Left ventricle myocardium inferior (tissue), 1 donor: ENCODE measurements at regions not wholly inside any gene's neighbourhood (a gene's known extent, or its start where the extent isn't known, plus 50 kb on each side); places are given as distances from the start of the nearest gene placed in this dataset.
"Not testable (repeated sequence)": the region's sequence is repeated elsewhere in the genome, so short reads cannot be mapped to it uniquely, and the experiment has no call there.

Source experiments
- DNase-seq: peaks from one replicate; pipeline ENCODE4 v3.0.0-alpha.2; 2020
- H3K27ac ChIP-seq: fragments of 200-600 bp; replicated peaks from 2 replicates; pipeline ENCODE4 v1.8.0; 2021
- H3K27me3 ChIP-seq: fragments of 200-600 bp; 2 replicates; pipeline ENCODE4 v1.8.0; 2021; ENCODE audit warnings: low read depth
- H3K36me3 ChIP-seq: fragments of 200-600 bp; 2 replicates; pipeline ENCODE4 v1.8.0; 2021
- H3K4me1 ChIP-seq: fragments of 200-600 bp; 2 replicates; pipeline ENCODE4 v1.8.0; 2021
- H3K4me3 ChIP-seq: fragments of 200-600 bp; 2 replicates; pipeline ENCODE4 v1.8.0; 2021; ENCODE audit warnings: mild to moderate bottlenecking, moderate library complexity
- H3K9me3 ChIP-seq: fragments of 200-600 bp; replicated peaks from 2 replicates; pipeline ENCODE4 v1.8.0; 2021
- CTCF ChIP-seq: fragments of 200-600 bp; IDR thresholded peaks from 2 replicates; pipeline ENCODE4 v1.8.0; 2021; ENCODE audit warnings: antibody characterized with exemption, mild to moderate bottlenecking, borderline replicate concordance
- intact Hi-C: fragments of 100-400 bp; cut with micrococcal nuclease; formaldehyde crosslinking; loops from one replicate; pipeline ENCODE4 v1.11.0; 2022
- donor health status: DM: no; HTN: yes; CAD: no; lungs with severe emphysema.

GRCh38 chr3:8070011-8070410 lies 431.6 kb upstream of the LMCD1 start:
- no peak for DNase-seq
- Histone ChIP-seq H3K9me3 (peaks cover 15% of the 10 kb centered on the region), H3K4me3 (no peak overlapping the region), H3K27me3 (no peaks in the 10 kb centered on the region), H3K27ac (no peak overlapping the region), H3K36me3 (no peaks in the 10 kb centered on the region), H3K4me1 (no peaks in the 10 kb centered on the region)
- intact Hi-C loops = no loop called here
- TF ChIP-seq CTCF = no peak

GRCh38 chr3:8074740-8075139 lies 426.9 kb upstream of the LMCD1 start:
- H3K4me3 ChIP-seq, H3K4me1 ChIP-seq, DNase-seq, H3K36me3 ChIP-seq, H3K27me3 ChIP-seq, H3K27ac ChIP-seq, intact Hi-C loops, H3K9me3 ChIP-seq: not testable (repeated sequence)

GRCh38 chr3:8077126-8077525 lies 424.5 kb upstream of the LMCD1 start:
- DNase-seq = no peak
- H3K27me3 ChIP-seq = no peaks in the 10 kb centered on the region
- no peak overlapping the region for H3K4me3 ChIP-seq
- intact Hi-C loops = no loop called here
- no peak for TF ChIP-seq CTCF
- no peak overlapping the region for H3K27ac ChIP-seq
- H3K4me1 ChIP-seq = no peaks in the 10 kb centered on the region
- peaks cover 7% of the 10 kb centered on the region for H3K9me3 ChIP-seq
- no peaks in the 10 kb centered on the region for H3K36me3 ChIP-seq

- intact Hi-C loops = no loop called here
- Histone ChIP-seq H3K27me3 (no peaks in the 10 kb centered on the region), H3K4me1 (no peaks in the 10 kb centered on the region), H3K4me3 (no peak overlapping the region), H3K9me3 (peaks cover 7% of the 10 kb centered on the region), H3K27ac (no peak overlapping the region), H3K36me3 (no peaks in the 10 kb centered on the region)
- TF ChIP-seq CTCF = no peak
- DNase-seq = no peak
Measured at GRCh38 chr3:8080464-8080863, 421.2 kb upstream of the LMCD1 start.

- H3K27ac ChIP-seq = no peak overlapping the region
- TF ChIP-seq CTCF = no peak
- intact Hi-C loops = no loop called here
Measured at GRCh38 chr3:8085498-8085897, 416.1 kb upstream of the LMCD1 start.

GRCh38 chr3:8087951-8088350 lies 413.7 kb upstream of the LMCD1 start:
- Histone ChIP-seq H3K4me3 (no peak overlapping the region), H3K4me1 (no peaks in the 10 kb centered on the region), H3K36me3 (no peaks in the 10 kb centered on the region), H3K9me3 (no peaks in the 10 kb centered on the region), H3K27me3 (no peaks in the 10 kb centered on the region), H3K27ac (no peak overlapping the region)
- intact Hi-C loops = no loop called here
- no peak for DNase-seq
- TF ChIP-seq CTCF = no peak

More at GRCh38 chr3:8085498-8085897, 416.1 kb upstream of the LMCD1 start:
- Histone ChIP-seq H3K4me1 (no peaks in the 10 kb centered on the region), H3K9me3 (no peaks in the 10 kb centered on the region), H3K4me3 (no peak overlapping the region), H3K36me3 (no peaks in the 10 kb centered on the region), H3K27me3 (no peaks in the 10 kb centered on the region)
- no peak for DNase-seq
